ENCODE measurements at regions not wholly inside any gene's neighbourhood (a gene's known extent, or its start where the extent isn't known, plus 50 kb on each side); places are given as distances from the start of the nearest gene placed in this dataset.
"Not testable (repeated sequence)": the region's sequence is repeated elsewhere in the genome, so short reads cannot be mapped to it uniquely, and the experiment has no call there.

GRCh38 chr17:71104225-71104624 is 934.9 kb downstream of the KCNJ2 start:
- Histone ChIP-seq H3K9me3 (ENCODE audit: low read depth) (no peaks in the 10 kb centered on the region), H3K27me3 (no peaks in the 10 kb centered on the region), H3K79me2 (no peaks in the 10 kb centered on the region), H3K4me3 (no peak overlapping the region), H3K4me1 (ENCODE audit: insufficient read depth) (peaks cover 5% of the 10 kb centered on the region), H3K9me2 (replicated peaks; ENCODE audit: insufficient read depth) (no peaks in the 10 kb centered on the region), H3K4me2 (no peak overlapping the region), H4K20me1 (ENCODE audit: insufficient read depth, poor library complexity, severe bottlenecking) (no peaks in the 10 kb centered on the region), H2AFZ (no peak overlapping the region), H3K36me3 (replicated peaks; ENCODE audit: insufficient read depth, low read depth) (no peaks in the 10 kb centered on the region), H3K27ac (no peak overlapping the region)
- DNase-seq (ENCODE audit: low spot score), result no peak
- TF ChIP-seq EZH2phosphoT487 (IDR thresholded peaks at IDR 0.05; ENCODE audit: low read depth, severe bottlenecking, unreplicated experiment), result no peak

GRCh38 chr17:71106056-71106455 is 936.7 kb downstream of the KCNJ2 start:
- H3K4me3 ChIP-seq; H3K27ac ChIP-seq; DNase-seq (ENCODE audit: low spot score); H4K20me1 ChIP-seq (ENCODE audit: insufficient read depth, poor library complexity, severe bottlenecking); H3K4me1 ChIP-seq (ENCODE audit: insufficient read depth); H3K4me2 ChIP-seq; H3K9me3 ChIP-seq (ENCODE audit: low read depth); H3K79me2 ChIP-seq; H3K9me2 ChIP-seq (replicated peaks; ENCODE audit: insufficient read depth); H3K27me3 ChIP-seq; H2AFZ ChIP-seq; H3K36me3 ChIP-seq (replicated peaks; ENCODE audit: insufficient read depth, low read depth): not testable (repeated sequence)

GRCh38 chr17:71107136-71107535 is 937.8 kb downstream of the KCNJ2 start:
- H3K9me2 ChIP-seq (replicated peaks; ENCODE audit: insufficient read depth), result no peaks in the 10 kb centered on the region
- H3K79me2 ChIP-seq, result no peaks in the 10 kb centered on the region
- no peaks in the 10 kb centered on the region for H4K20me1 ChIP-seq (ENCODE audit: insufficient read depth, poor library complexity, severe bottlenecking)
- H3K4me2 ChIP-seq, result no peak overlapping the region
- no peak overlapping the region for H2AFZ ChIP-seq
- 89% methylated on average over 1 of the region's 1 CpG for WGBS (ENCODE audit: low lambda C conversion rate, missing lambda C conversion rate)
- H3K4me3 ChIP-seq, result no peak overlapping the region
- H3K27ac ChIP-seq, result no peak overlapping the region
- H3K36me3 ChIP-seq (replicated peaks; ENCODE audit: insufficient read depth, low read depth), result no peaks in the 10 kb centered on the region
- peaks cover 4% of the 10 kb centered on the region for H3K4me1 ChIP-seq (ENCODE audit: insufficient read depth)
- no peak for DNase-seq (ENCODE audit: low spot score)
- TF ChIP-seq CTCF (IDR thresholded peaks at IDR 0.05; ENCODE audit: poor library complexity) (no peak), EZH2phosphoT487 (IDR thresholded peaks at IDR 0.05; ENCODE audit: low read depth, severe bottlenecking, unreplicated experiment) (no peak), EZH2 (IDR thresholded peaks at IDR 0.05; ENCODE audit: borderline replicate concordance) (no peak)
- no peaks in the 10 kb centered on the region for H3K27me3 ChIP-seq
- no peaks in the 10 kb centered on the region for H3K9me3 ChIP-seq (ENCODE audit: low read depth)

GRCh38 chr17:71109697-71110096 is 940.4 kb downstream of the KCNJ2 start:
- no peak overlapping the region for H3K27ac ChIP-seq
- H3K79me2 ChIP-seq, result no peaks in the 10 kb centered on the region
- no peak for DNase-seq (ENCODE audit: low spot score)
- H2AFZ ChIP-seq, result no peak overlapping the region
- TF ChIP-seq EZH2phosphoT487 (IDR thresholded peaks at IDR 0.05; ENCODE audit: low read depth, severe bottlenecking, unreplicated experiment), result no peak
- TF ChIP-seq EZH2 (IDR thresholded peaks at IDR 0.05; ENCODE audit: borderline replicate concordance), result no peak
- no peak for TF ChIP-seq CTCF (IDR thresholded peaks at IDR 0.05; ENCODE audit: poor library complexity)
- no peaks in the 10 kb centered on the region for H4K20me1 ChIP-seq (ENCODE audit: insufficient read depth, poor library complexity, severe bottlenecking)
- WGBS (ENCODE audit: low lambda C conversion rate, missing lambda C conversion rate), result 92% methylated on average over 3 of the region's 3 CpGs
- no peaks in the 10 kb centered on the region for H3K27me3 ChIP-seq
- H3K4me2 ChIP-seq, result no peak overlapping the region
- no peak overlapping the region for H3K4me3 ChIP-seq
- peaks cover 4% of the 10 kb centered on the region for H3K4me1 ChIP-seq (ENCODE audit: insufficient read depth)
- H3K9me2 ChIP-seq (replicated peaks; ENCODE audit: insufficient read depth), result no peaks in the 10 kb centered on the region
- H3K36me3 ChIP-seq (replicated peaks; ENCODE audit: insufficient read depth, low read depth), result no peaks in the 10 kb centered on the region
- no peaks in the 10 kb centered on the region for H3K9me3 ChIP-seq (ENCODE audit: low read depth)

GRCh38 chr17:71110326-71110725 is 941.0 kb downstream of the KCNJ2 start:
- H3K27me3 ChIP-seq, result no peaks in the 10 kb centered on the region
- H3K27ac ChIP-seq, result no peak overlapping the region
- no peak overlapping the region for H2AFZ ChIP-seq
- H3K79me2 ChIP-seq, result no peaks in the 10 kb centered on the region
- no peaks in the 10 kb centered on the region for H3K9me2 ChIP-seq (replicated peaks; ENCODE audit: insufficient read depth)
- H3K4me3 ChIP-seq, result no peak overlapping the region
- no peaks in the 10 kb centered on the region for H3K9me3 ChIP-seq (ENCODE audit: low read depth)
- DNase-seq (ENCODE audit: low spot score), result no peak
- H3K4me1 ChIP-seq (ENCODE audit: insufficient read depth), result peaks cover 4% of the 10 kb centered on the region
- H4K20me1 ChIP-seq (ENCODE audit: insufficient read depth, poor library complexity, severe bottlenecking), result no peaks in the 10 kb centered on the region
- H3K36me3 ChIP-seq (replicated peaks; ENCODE audit: insufficient read depth, low read depth), result no peaks in the 10 kb centered on the region
- H3K4me2 ChIP-seq, result no peak overlapping the region
- TF ChIP-seq CTCF (IDR thresholded peaks at IDR 0.05; ENCODE audit: poor library complexity), result no peak
- TF ChIP-seq EZH2phosphoT487 (IDR thresholded peaks at IDR 0.05; ENCODE audit: low read depth, severe bottlenecking, unreplicated experiment), result no peak
- WGBS (ENCODE audit: low lambda C conversion rate, missing lambda C conversion rate), result 87% methylated on average over 3 of the region's 3 CpGs

Data from hepatocyte (in vitro differentiated cells).